SJSA1 (cell line): ENCODE measurements at regions not wholly inside any gene's neighbourhood (a gene's known extent, or its start where the extent isn't known, plus 50 kb on each side); places are given as distances from the start of the nearest gene placed in this dataset.
"Not testable (repeated sequence)": the region's sequence is repeated elsewhere in the genome, so short reads cannot be mapped to it uniquely, and the experiment has no call there.

Experiments
- DNase-seq, 2 experiments: peaks; one replicate each; pipeline ENCODE4 v3.0.0-alpha.2; 2015 to 2020; ENCODE audit warnings: low spot score in 2 of 2, low read depth in 1 of 2
- H3K27ac ChIP-seq: fragments of 250-450 bp; sonication (Bioruptor Pico); 2 replicates; pipeline ENCODE4 v1.5.1; 2020; ENCODE audit warnings: mild to moderate bottlenecking, moderate library complexity
- H3K27me3 ChIP-seq: fragments of 250-450 bp; sonication (Bioruptor Pico); replicated peaks from 2 replicates; pipeline ENCODE4 v1.5.1; 2020; ENCODE audit warnings: mild to moderate bottlenecking, moderate library complexity
- H3K36me3 ChIP-seq: fragments of 250-450 bp; sonication (Bioruptor Pico); 2 replicates; pipeline ENCODE4 v1.5.1; 2020; ENCODE audit warnings: mild to moderate bottlenecking
- H3K4me1 ChIP-seq: fragments of 250-450 bp; sonication (Bioruptor Pico); replicated peaks from 2 replicates; pipeline ENCODE4 v1.6.1; 2021; ENCODE audit warnings: mild to moderate bottlenecking
- H3K4me3 ChIP-seq: fragments of 250-450 bp; sonication (Bioruptor Pico); 2 replicates; pipeline ENCODE4 v1.5.1; 2020; ENCODE audit warnings: mild to moderate bottlenecking
- H3K9me3 ChIP-seq: fragments of 250-450 bp; sonication (Bioruptor Pico); replicated peaks from 2 replicates; pipeline ENCODE4 v1.5.1; 2020; ENCODE audit warnings: mild to moderate bottlenecking

GRCh38 chr7:41399171-41399570 lies 303.7 kb downstream of the INHBA start:
- H3K27ac ChIP-seq, result peak overlapping the region; percentile 4; the same call in 1 of the 2 replicates
- peaks cover 11% of the 10 kb centered on the region for H3K4me1 ChIP-seq
- H3K36me3 ChIP-seq, result no peaks in the 10 kb centered on the region
- H3K9me3 ChIP-seq, result no peaks in the 10 kb centered on the region
- H3K4me3 ChIP-seq, result no peak overlapping the region
- peak in 1 of 2 experiments; percentile 58 for DNase-seq
- H3K27me3 ChIP-seq, result no peaks in the 10 kb centered on the region

- DNase-seq, result no peak
- Histone ChIP-seq H3K27ac (no peak overlapping the region), H3K36me3 (no peaks in the 10 kb centered on the region), H3K9me3 (no peaks in the 10 kb centered on the region), H3K4me1 (no peaks in the 10 kb centered on the region), H3K4me3 (no peak overlapping the region), H3K27me3 (no peaks in the 10 kb centered on the region)
These were observed 311.1 kb downstream of the INHBA start for GRCh38 chr7:41391818-41392217.

- not testable (repeated sequence) for DNase-seq, H3K4me1 ChIP-seq, H3K27ac ChIP-seq, H3K9me3 ChIP-seq, H3K36me3 ChIP-seq, H3K27me3 ChIP-seq, H3K4me3 ChIP-seq
These were observed 314.0 kb downstream of the INHBA start for GRCh38 chr7:41388933-41389332.

- no peak for DNase-seq
These were observed 316.9 kb downstream of the INHBA start for GRCh38 chr7:41385996-41386395.

DNA sequence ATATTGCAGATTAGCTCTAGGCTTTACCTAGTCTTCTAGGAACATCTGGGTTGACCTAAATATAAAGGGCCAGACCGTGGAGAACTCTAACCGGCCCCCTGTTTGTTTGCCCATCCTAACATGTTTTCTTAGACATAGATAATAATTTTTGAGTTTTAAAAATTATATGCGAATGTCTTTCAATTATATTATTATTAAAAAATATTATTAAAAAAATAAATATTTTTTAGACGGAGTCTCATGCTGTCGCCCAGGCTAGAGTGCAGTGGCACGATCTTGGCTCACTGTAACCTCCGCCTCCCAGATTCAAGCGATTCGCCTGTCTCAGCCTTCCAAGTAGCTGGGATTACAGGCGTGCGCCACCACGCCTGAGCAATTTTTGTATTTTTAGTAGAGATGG lies 318.5 kb downstream of the INHBA start:
- Histone ChIP-seq H3K36me3 (no peaks in the 10 kb centered on the region), H3K27ac (no peak overlapping the region)

More at GRCh38 chr7:41385996-41386395, 316.9 kb downstream of the INHBA start:
- Histone ChIP-seq H3K4me3 (no peak overlapping the region), H3K36me3 (no peaks in the 10 kb centered on the region), H3K9me3 (no peaks in the 10 kb centered on the region), H3K27me3 (no peaks in the 10 kb centered on the region), H3K27ac (peak overlapping the region; percentile 28; the same call in 1 of the 2 replicates), H3K4me1 (peaks cover 9% of the 10 kb centered on the region)

GRCh38 chr7:41383596-41383995 lies 319.3 kb downstream of the INHBA start:
- DNase-seq, result no peak

More for the DNA sequence above, 318.5 kb downstream of the INHBA start:
- Histone ChIP-seq H3K4me3 (no peak overlapping the region), H3K4me1 (peaks cover 9% of the 10 kb centered on the region), H3K27me3 (no peaks in the 10 kb centered on the region), H3K9me3 (no peaks in the 10 kb centered on the region)
- DNase-seq, result no peak

DNA sequence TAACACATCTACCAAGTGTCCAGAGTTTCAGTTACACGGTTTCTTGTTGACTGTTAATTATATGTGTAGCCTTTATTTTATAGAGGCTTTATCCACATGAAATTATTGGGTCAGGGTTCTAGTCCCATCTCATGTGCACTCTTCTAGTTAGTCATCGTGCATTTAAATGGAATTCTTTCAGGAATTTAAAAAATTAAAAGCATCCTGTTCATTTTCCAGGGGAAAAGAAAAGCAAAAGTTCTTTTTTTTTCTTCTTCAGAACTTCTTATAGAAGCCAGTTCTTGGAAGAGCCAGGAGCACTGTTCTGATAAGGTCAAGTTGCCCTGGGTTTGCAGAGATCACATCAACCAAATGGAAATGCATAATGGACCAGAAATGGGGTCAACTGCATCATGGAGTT lies 324.7 kb downstream of the INHBA start:
- H3K36me3 ChIP-seq, result no peaks in the 10 kb centered on the region
- no peak overlapping the region for H3K4me3 ChIP-seq
- no peaks in the 10 kb centered on the region for H3K27me3 ChIP-seq
- no peaks in the 10 kb centered on the region for H3K9me3 ChIP-seq
- peaks cover 6% of the 10 kb centered on the region for H3K4me1 ChIP-seq
- no peak for DNase-seq
- no peak overlapping the region for H3K27ac ChIP-seq

More at GRCh38 chr7:41383596-41383995, 319.3 kb downstream of the INHBA start:
- Histone ChIP-seq H3K4me3 (no peak overlapping the region), H3K27me3 (no peaks in the 10 kb centered on the region), H3K9me3 (no peaks in the 10 kb centered on the region), H3K36me3 (no peaks in the 10 kb centered on the region), H3K27ac (no peak overlapping the region), H3K4me1 (peaks cover 11% of the 10 kb centered on the region)

DNA sequence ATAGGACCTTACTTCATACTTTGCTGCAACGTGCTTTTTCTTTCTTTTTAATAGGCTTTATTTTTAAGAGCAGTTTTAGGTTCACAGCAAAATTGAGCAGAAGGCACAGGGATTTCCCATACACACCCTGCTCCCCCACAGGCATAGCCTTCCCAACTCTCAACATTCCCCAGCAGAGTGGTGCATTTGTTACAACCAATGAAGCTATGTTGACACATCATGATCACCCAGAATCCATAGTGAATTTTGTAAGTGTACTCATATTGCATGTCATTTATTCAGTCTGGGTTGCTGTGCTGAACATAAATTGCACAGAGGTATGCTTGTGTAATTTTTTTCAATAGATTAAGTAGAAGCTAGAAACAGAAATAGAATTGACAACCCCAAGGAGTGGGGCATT lies 327.3 kb downstream of the INHBA start:
- Histone ChIP-seq H3K27me3 (no peaks in the 10 kb centered on the region), H3K27ac (no peak overlapping the region), H3K4me3 (no peak overlapping the region), H3K9me3 (no peaks in the 10 kb centered on the region), H3K36me3 (no peaks in the 10 kb centered on the region), H3K4me1 (peaks cover 6% of the 10 kb centered on the region)
- DNase-seq, result no peak

DNA sequence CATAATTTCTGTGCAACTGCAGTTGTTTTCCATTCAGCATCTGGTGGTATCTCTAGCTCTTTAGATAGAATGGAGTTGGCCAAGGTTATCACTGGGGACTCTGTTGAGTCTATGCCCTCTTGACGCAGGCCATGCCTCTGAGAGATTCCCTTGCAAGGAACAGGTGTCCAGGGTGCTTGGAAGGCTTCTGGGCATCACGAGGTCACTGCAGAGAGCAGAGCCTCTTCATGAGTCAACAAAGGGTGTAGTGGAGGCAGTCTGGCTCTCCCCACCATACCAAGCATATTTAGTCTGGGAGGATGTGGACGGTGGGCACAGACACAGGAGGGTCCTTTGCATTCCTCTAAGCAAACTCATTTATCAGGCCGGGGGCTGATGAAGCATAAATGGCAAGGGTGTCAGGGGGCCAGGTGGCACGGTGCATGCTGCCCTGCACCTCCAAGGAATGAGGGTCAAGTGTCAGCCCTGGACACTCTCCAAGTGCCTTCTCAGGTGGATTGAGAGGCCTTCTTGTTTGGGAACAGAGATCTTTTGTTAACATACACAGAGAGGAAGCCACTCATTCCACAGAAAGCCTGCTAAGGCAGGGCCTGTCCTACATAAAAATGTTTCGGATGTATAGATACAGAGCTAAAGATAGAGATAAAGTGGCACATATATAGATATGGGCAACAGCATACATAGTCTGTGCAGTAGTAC lies 328.6 kb downstream of the INHBA start:
- Histone ChIP-seq H3K27me3 (no peaks in the 10 kb centered on the region), H3K4me3 (no peak overlapping the region), H3K9me3 (no peaks in the 10 kb centered on the region), H3K27ac (no peak overlapping the region), H3K4me1 (peaks cover 9% of the 10 kb centered on the region), H3K36me3 (no peaks in the 10 kb centered on the region)
- DNase-seq, result no peak

GRCh38 chr7:41367967-41368882 lies 334.7 kb downstream of the INHBA start:
- H3K9me3 ChIP-seq, result no peaks in the 10 kb centered on the region
- DNase-seq, result peak in 1 of 2 experiments; percentile 72
- no peaks in the 10 kb centered on the region for H3K27me3 ChIP-seq
- H3K27ac ChIP-seq, result peak overlapping the region; percentile 27
- H3K4me1 ChIP-seq, result peaks cover 12% of the 10 kb centered on the region
- no peaks in the 10 kb centered on the region for H3K36me3 ChIP-seq
- H3K4me3 ChIP-seq, result no peak overlapping the region

DNA sequence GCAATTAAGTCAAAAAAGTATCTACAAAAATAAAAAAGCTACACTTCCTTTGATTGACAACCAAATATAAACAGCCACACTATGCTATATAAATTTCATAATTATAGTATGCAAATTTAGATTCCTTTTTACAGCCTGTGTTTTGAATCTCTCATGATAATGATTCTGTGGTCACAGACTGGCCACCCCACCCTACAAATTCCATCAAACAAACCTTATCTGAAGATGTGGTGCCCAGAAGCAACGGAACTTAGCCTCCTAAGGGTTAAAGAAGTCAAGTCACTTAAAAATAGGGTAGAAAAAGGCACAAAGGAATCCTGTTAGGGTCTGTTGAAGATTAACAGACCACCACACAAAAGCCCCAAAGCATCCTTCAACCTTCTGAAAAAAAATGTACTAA lies 351.8 kb downstream of the INHBA start:
- H3K9me3 ChIP-seq, result no peaks in the 10 kb centered on the region
- no peaks in the 10 kb centered on the region for H3K4me1 ChIP-seq
- no peaks in the 10 kb centered on the region for H3K36me3 ChIP-seq
- no peaks in the 10 kb centered on the region for H3K27me3 ChIP-seq
- no peak overlapping the region for H3K27ac ChIP-seq
- no peak overlapping the region for H3K4me3 ChIP-seq
- no peak for DNase-seq

DNA sequence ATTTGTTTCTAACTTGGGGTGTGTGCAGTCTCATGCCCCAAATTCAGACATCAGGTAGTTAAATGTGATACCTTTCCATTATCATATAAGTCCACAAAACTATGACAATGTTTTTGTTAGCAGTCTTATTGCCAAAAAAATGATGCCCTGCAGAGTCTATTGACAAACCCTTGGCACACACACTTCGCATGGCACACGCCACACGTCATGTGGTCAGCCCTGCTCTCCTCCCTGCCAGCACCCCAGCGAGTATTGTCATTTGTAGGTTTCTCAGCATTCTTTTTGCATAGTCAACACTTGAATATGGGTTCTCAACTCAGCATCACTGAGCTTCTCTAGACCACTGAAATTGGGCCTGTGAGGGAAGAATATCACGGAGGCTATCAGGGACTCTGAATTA lies 356.0 kb downstream of the INHBA start:
- Histone ChIP-seq H3K27ac (no peak overlapping the region), H3K27me3 (no peaks in the 10 kb centered on the region), H3K4me3 (no peak overlapping the region), H3K4me1 (no peaks in the 10 kb centered on the region), H3K36me3 (no peaks in the 10 kb centered on the region), H3K9me3 (no peaks in the 10 kb centered on the region)
- DNase-seq, result no peak

GRCh38 chr7:41339913-41340676 lies 362.8 kb downstream of the INHBA start:
- Histone ChIP-seq H3K4me3 (no peak overlapping the region), H3K36me3 (no peaks in the 10 kb centered on the region), H3K9me3 (no peaks in the 10 kb centered on the region), H3K27me3 (no peaks in the 10 kb centered on the region), H3K27ac (no peak overlapping the region), H3K4me1 (peaks cover 15% of the 10 kb centered on the region)
- DNase-seq, result no peak
